ENCODE measurements at regions not wholly inside any gene's neighbourhood (a gene's known extent, or its start where the extent isn't known, plus 50 kb on each side); places are given as distances from the start of the nearest gene placed in this dataset.

GRCh38 chr13:67713571-67713970 lies 483.4 kb upstream of the PCDH9 start:
- no peak for FAIRE-seq
- ChIA-PET POLR2A (no interaction called here), CTCF (ENCODE audit: low intra/inter-chr PET ratio) (no interaction called here)
- no peak overlapping the region for H3K27ac ChIP-seq (ENCODE audit: extremely low read depth, low read depth, low read length)
- no peaks in the 10 kb centered on the region for H3K36me3 ChIP-seq (ENCODE audit: control insufficient read depth, insufficient read depth, low read length)
- no peaks in the 10 kb centered on the region for H3K27me3 ChIP-seq (ENCODE audit: control insufficient read depth in 2 of 2, insufficient read depth in 2 of 2, low read length in 2 of 2)
- intact Hi-C loops (cut with micrococcal nuclease) (no loop called here), in situ Hi-C loops (cut with MboI) (no loop called here)
- H3K9me3 ChIP-seq (replicated peaks; ENCODE audit: control insufficient read depth, insufficient read depth, low read depth, low read length): no peaks in the 10 kb centered on the region
- 0% methylated on average over 1 of the region's 1 CpG for WGBS (ENCODE audit: insufficient coverage, low coverage, missing lambda C conversion rate)
- no peaks in the 10 kb centered on the region for H3K79me2 ChIP-seq (ENCODE audit: control insufficient read depth, insufficient read depth, low read length)
- no peak overlapping the region for H3K9ac ChIP-seq (ENCODE audit: insufficient read depth in 1 of 2, low read depth in 2 of 2, low read length in 2 of 2)
- no peaks in the 10 kb centered on the region for H3K4me1 ChIP-seq (replicated peaks in 1 of 2; ENCODE audit: control insufficient read depth in 2 of 2, insufficient read depth in 2 of 2, low read length in 2 of 2)
- TF ChIP-seq HBP1 (CRISPR knock-in tag; IDR thresholded peaks at IDR 0.05): no peak
- TF ChIP-seq SMARCB1 (IDR thresholded peaks at IDR 0.05; ENCODE audit: insufficient read length, low read depth): no peak
- no peak for TF ChIP-seq ETS2 (tag; IDR thresholded peaks at IDR 0.05; ENCODE audit: borderline replicate concordance, poor library complexity, severe bottlenecking)
- no peak for TF ChIP-seq KDM5B (IDR thresholded peaks at IDR 0.05; ENCODE audit: insufficient replicate concordance, low read depth, low read length)
- no peak for TF ChIP-seq GATA2 (CRISPR knock-in tag; IDR thresholded peaks at IDR 0.05)
- no peak for TF ChIP-seq SMARCE1 (IDR thresholded peaks at IDR 0.05)
- TF ChIP-seq PHB2 (IDR thresholded peaks at IDR 0.05; ENCODE audit: low read depth): no peak
- no peak for TF ChIP-seq HIVEP1 (CRISPR knock-in tag; IDR thresholded peaks at IDR 0.05)
- no peak for TF ChIP-seq HDGF (IDR thresholded peaks at IDR 0.05)
- no peak for TF ChIP-seq ELK1 (CRISPR knock-in tag; IDR thresholded peaks at IDR 0.05)
- no peak for TF ChIP-seq HDAC1 (IDR thresholded peaks at IDR 0.05)
- no peak overlapping the region for H3K4me3 ChIP-seq
- BruUV-seq (replicated peaks): no TSS peak
- no peaks in the 10 kb centered on the region for H3K9me1 ChIP-seq (ENCODE audit: control insufficient read depth, insufficient read depth, low read length)
- no peaks in the 10 kb centered on the region for H4K20me1 ChIP-seq (replicated peaks; ENCODE audit: control insufficient read depth, insufficient read depth, low read length)
- no peak for ATAC-seq
- DNase-seq (ENCODE audit: extremely low read depth in 1 of 4, low spot score in 3 of 4): no peak
- no peak overlapping the region for H3K4me2 ChIP-seq (ENCODE audit: insufficient read depth, low read length)
- no peak overlapping the region for H2AFZ ChIP-seq (ENCODE audit: low read depth, low read length)

Measured in K562 (cell line).